GM03348 (cell line): ENCODE measurements at regions not wholly inside any gene's neighbourhood (a gene's known extent, or its start where the extent isn't known, plus 50 kb on each side); places are given as distances from the start of the nearest gene placed in this dataset.

Experiments
- DNase-seq: peaks from one replicate; pipeline ENCODE4 v3.0.0; 2012; ENCODE audit warnings: low spot score

DNA sequence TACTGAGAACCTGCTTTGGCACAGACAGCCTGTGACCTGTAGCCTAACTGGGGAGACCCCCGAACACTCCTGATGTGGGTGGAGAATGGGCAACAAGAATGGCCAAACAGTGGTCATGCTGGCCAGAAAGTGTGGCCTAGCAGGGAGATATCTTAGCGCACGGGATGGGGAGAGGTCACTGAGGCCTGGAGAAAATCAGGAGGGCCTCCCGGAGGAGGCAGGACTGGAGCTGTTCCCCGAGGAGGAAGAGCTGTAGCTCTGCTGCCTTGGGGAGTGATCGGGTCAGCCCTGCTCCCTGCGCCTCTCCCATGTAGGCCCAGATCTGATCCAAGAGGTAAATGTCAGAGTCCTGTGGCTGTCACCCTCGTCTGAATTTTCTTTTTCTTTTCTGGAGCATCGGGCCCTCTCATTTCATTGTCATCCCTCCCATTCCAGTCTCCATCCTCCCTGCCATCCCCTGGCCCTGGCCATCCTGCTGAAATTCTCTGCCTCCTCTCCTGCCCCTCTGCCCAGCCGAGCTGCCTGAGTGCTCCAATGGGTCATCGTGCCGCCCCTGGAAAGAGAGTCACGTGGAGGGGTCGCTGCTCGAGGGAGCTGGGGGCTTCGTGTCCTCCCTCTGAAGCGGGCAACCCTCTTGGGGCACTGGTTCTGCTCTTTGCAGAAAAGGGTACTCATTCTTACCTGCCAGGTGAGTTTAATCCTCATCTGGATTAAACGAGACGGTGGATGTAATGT is 242.9 kb downstream of the HAUS1 start:
- DNase-seq, result no peak

DNA sequence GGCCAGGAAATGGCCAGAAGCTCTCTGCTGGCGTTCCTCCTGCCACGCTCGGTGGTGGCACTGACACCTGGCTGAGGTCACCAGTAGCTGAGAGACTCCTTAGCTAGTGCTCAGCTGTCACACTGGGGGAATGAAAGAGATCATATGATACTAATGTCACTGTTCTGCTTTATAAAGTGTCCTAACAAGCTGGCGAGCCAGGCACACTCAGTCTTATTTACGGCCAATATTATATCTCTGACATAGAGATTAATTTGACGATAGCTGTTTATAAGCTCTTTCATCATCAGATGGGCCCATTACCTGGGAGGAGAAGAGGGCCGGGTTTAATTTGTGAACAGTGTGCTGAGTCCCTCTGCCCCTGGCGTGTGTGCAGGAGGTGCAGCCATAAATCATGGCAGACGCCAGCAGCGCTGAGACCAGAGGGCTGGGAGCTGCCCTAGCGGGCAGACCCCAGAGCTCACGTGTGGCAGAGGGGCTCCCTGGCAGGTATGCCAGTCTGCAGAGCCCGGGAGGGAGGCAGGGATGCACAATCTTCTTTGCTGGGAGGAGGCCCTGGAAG is 246.5 kb downstream of the HAUS1 start:
- DNase-seq, result no peak

DNA sequence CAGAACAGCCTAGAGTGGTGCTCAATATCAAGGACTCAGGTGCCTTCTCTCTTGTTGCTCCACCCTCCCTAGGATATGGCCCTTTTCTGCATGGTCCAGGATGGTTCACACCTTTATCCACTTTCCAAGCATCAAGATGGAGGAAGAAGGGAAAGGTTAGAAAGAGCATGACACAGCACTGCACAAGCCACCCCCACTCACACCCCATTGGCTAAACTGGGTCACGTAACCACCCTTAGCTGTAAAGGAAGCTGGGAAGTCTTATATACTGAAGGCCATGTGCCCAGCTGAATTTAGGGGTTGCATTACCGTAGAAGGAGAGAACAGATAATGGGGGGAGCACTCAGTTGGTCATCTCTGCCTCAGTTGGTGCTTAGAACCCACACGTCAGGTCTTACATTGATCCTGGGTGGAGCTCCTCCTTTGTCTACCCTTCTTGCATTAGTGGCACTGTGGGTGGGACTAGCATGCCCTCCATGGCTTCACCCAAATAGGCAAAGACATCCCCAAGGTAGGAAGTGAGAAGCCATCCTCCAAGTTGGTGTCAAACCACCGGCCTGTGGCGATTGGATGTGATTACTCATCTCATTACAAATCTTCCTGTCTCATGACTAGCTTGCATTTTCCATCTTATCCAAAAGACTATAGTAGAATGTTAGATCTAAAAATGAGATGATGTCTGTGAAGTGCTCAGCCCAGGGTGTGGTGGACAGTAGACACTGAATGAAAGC is 248.5 kb downstream of the HAUS1 start:
- DNase-seq, result no peak

DNA sequence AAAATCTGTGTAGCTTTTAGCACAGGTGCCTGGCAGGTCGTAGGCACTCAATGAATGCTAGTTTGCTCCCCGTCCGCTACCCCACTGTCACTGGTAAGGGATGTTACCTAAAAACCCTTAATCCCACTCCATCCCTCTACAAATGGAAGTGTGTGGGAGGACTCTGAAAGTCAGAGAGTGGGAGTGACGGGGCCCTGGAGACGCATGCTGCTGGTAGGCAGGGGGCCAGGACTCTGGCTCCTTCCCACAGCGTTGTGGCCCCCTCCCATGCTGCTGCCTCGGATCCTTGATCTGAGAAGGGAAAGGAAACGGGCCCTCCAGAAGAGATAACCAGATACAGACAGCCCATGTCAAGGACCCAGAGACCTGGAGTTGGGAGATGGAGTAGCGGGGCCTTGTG is 249.3 kb downstream of the HAUS1 start:
- DNase-seq, result no peak

DNA sequence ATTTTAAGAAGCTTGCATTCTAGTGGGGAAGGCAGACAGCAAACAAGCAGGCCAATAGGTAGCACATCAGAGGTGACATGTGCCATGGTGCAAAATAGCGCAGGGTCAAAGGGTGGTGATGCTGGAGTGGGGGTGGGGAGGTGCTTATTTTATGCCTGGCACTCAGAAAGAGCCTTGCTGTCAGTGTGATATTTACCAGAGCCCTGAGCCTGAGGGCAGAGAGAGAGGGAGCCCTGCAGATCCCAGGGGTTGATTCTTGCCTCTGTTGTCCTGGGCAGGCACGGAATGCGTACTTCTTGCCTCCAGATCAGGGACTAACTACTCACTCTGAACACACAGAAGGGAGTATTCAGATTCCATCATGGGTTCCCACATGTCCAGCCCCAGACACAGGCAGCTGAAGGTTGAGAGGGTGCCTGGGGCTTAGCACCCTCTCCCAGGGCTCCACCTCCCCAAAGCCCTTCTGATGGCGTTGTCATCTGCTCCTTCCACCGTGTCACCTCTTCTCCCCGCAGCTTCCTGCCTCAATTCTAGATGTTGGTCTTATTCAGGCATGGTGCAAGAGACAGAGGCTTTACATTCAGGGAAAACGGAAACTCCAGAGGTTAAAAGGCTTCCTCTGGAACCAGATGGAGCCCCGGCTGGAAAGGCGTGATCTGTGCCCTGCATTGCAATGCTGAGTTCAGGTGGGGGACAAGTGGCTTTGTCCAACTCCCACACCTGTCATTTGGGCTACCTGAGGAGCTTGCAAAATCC is 252.3 kb downstream of the HAUS1 start:
- no peak for DNase-seq

DNA sequence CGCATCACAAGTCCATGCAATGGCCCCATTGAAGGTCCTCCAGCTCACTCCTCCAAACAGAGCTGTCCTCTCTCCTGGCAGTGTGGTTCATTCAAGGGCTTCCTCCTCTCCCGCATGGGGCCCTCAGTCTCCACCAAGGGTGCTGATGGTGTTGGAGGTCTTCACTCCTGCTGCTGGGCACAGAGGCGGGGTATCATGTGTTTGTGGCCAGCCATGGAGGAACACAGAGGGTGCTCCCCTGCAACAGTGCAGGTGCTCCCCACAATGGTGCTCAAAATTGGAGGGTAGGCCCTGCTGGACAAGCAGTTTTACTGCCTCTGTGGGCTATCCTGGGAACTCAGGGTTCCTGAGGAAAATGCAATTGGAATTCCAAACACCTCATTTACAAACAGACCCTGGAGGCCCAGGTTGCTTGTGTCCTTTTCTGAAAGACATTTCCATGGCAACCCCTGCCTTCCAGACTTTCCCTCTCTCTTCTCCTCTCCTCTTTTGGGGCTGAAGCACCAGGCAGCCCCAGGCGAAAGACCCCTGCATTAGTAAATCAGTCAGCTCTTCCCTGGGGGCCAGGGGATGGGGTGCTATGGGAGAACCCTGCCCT is 256.0 kb downstream of the HAUS1 start:
- DNase-seq, result no peak

DNA sequence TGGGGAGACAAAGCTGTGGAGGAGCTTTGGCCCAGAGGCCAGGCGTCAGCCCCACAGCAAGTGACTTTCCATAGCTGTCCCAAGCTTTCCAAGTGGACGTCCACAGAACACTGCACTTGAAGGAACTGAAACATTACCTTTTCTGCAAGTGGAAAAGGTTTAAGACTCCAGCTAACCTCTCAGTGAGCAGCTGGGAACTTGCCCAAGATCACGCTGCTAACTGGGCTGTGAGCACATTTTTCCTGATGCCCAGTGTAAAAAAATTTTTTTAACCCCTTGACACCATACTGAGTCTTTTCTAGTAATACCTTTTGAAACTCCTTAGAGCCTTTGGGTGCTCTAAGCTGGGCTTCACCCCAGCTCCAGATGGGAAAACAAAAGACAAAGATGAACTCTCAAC is 256.7 kb downstream of the HAUS1 start:
- no peak for DNase-seq

DNA sequence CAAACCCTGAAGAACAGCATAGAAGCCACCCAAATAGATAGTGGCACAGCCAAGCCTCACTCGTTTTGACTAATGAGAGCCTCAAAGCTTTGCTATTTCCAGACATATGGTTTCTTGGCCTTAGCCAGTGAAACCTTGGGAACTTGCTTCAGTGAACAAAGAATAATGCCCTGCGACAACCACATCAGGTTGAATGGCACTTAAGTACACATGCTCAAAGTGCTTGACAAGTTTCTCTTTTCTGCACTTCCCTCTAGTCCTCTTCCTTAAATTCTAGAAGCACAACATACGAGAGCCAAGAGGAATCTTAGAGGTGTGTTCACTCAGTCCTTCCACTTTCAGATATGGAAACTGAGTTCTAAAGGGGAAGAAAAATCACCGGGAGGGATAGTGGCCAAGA is 258.3 kb downstream of the HAUS1 start:
- no peak for DNase-seq

DNA sequence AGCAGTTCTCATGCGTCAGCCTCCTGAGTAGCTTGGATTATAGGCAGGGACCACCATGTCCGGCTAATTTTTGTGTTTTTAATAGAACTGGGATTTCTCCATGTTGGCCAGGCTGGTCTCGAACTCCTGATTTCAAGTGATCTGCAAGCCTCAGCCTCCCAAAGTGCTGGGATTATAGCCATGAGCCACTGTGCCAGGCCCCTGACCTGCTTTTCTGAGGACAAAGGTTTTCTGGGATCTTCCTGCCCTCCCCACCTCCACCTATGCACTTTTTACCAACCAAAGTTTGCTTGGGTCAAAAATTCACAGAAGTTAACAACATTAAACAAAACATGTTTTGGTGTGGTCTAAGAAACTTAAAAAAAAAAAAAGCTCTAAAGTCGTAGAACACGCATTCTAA is 259.9 kb downstream of the HAUS1 start:
- DNase-seq, result no peak

DNA sequence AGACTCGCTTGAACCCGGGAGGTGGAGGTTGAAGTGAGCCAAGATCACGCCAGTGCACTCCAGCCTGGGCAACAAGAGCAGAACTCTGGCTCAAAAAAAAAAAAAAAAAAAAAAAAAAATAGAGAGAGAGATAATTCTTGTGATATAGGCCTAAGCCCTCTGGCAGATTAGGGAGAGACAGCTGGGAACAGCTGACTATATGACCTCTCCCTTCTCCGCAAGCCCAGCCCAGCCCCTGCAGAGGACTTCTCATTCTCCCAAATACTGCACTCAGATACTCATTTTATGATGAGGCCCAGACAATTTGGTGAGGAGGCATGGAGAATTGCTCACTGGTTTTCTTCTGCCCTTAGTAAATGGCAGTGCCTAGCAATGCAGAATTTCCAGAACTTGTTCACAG is 262.0 kb downstream of the HAUS1 start:
- no peak for DNase-seq

DNA sequence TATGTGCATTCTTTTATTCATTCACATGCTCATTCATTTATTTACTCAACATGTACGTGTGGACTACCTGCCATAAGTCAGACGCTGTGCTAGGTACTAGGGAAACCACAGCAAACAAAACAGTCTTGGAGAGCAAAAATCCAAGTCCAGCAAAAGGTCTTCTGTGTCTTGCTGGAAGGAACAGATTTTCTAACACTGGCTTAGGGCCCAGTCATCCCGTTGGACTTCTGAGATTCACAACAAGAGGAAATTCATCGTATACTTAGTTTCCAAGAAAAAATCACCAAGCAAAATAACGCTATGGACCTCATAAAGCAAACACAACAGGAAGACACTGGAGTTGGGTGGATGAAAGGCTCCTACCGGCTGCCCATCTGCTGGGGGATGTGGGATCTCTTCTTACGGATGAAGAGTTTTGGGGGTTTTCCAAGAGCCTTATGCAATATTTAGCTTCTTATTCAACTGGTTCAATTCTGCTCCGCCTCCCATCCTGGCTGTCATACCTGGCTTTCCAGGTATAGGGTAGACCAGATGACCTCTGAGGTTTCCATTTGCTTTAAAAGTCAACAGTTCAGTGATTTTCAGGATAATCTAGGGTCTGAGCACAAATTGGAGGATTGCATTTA is 262.7 kb downstream of the HAUS1 start:
- DNase-seq, result no peak

DNA sequence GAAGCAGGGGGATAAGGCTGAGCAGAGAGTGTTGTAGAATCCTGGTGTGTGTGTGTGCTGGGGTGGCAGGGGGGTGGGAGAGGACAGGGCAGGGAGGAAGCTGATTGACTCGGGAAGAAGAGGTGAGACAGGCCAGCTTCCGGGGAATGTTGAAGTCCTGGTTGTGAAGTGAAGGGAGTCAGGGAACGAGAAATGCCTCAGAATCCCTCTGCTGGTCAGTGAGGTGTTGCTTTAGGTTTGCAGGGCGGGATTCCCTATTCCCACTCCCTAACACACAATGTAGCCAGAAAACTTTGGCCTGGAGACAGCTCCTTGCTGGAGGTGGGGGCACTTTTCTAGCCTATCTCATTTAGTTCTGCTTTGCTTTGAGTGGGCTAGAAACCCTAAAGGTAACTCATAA is 265.1 kb downstream of the HAUS1 start:
- no peak for DNase-seq

DNA sequence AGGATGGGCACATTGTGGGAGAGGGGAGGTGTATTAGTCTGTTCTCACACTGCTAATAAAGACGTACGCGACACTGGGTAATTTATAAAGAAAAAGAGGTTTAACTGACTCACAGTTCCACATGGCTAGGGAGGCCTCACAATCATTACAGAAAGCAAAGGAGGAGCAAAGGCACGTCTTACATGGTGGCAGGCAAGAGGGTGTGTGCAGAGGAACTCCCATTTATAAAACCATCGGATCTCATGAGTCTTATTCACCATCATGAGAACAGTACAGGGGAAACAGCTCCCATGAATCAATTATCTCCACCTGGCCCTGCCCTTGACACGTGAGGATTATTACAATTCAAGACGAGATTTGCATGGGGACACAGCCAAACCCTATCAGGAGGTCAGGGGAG is 266.7 kb downstream of the HAUS1 start:
- no peak for DNase-seq

DNA sequence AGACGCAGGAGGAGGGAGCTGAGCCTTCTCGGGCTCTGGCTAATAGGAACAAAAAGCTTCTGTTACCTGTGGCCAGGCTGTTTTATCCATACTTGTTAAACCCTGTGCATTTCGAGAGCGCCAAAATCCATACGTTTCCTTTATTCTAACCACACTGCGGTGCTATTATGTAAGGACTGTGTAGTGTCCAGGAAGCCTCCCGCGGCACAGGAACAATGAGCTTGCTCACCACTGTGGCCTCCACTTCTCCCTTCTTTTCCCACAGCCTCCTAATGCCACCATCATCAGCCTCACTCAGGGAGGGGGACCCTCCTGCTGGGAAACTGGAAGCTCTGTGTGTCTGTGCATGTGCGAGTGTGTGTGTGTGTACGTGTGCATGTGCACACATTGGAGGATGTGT is 268.5 kb downstream of the HAUS1 start:
- DNase-seq, result no peak

DNA sequence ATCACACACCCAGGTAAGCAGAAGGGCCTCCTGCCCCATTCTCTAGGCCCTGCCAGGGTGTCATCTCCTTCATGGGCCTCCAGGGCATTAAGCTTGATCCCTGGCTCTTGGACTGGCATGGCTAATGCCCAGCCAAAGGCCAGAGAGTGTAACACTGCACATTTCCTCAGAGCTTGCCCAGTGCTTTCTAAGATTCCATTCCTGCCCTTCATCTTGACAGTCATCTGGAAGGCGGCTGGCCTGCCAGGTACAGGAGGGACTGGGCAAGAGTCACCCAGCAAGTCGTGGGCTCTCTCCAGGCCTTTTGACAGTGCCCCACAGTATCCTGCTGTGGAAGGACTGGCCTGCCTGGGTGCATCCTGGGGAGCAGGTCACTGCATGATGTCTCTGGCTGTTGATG is 268.9 kb downstream of the HAUS1 start:
- DNase-seq, result no peak

DNA sequence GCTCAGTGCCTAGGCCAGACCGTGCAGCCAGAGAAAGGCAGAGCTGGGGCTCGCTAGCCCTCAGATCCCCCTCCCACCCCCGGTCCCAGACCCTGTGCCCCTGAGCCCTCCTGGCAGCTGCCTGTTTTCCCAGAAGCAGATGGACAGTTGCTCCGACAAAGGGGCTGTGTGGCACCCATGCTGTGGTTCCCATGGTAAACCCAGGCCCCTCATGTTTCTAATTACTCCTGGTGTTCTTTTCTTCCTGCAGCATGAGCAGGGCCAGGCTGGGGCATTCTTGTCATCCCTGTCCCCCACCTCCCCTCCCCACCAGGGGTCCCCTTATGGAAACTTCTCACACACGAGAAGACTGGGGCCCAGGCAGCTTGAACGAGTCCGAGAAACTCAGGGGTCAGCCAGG is 269.6 kb downstream of the HAUS1 start:
- DNase-seq, result no peak

DNA sequence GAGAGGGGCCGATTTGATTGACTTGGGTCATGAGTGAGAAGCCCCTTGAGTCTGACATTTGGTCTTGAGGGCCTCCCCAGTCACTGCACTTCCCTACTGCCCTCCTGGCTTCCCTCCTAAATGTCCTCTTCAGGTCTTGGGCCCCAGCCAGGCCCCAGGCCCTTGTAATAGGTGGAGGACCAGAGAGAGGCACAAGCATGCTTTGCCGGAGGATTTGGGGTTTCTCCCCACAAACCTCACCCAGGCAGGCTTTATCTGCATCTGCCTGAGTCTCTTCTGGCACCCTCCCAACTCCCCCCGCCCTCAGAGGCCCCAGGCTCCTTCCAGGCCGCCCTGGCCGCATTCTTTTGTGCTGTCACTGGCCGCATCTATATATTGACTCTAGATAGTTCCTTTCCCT is 270.7 kb downstream of the HAUS1 start:
- DNase-seq, result no peak

DNA sequence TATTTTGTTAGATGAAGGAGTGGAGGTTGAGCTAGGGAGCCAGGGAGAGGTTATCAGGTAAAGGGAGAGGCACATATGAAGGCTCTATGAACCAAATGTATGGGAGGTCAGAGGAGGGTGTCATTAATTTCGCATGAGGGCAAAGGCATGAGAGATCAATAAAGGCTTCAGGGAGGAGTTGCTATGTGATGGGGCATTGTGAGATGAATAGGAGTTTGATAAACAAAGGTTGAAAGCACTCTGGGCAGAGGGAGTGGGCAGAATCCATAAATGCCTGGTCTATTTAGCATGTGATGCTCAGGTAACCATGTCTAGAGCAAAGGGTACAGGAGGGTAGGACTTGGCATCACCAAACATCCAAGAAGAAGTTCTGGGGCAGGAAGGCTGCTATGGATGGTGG is 273.4 kb downstream of the HAUS1 start:
- no peak for DNase-seq

DNA sequence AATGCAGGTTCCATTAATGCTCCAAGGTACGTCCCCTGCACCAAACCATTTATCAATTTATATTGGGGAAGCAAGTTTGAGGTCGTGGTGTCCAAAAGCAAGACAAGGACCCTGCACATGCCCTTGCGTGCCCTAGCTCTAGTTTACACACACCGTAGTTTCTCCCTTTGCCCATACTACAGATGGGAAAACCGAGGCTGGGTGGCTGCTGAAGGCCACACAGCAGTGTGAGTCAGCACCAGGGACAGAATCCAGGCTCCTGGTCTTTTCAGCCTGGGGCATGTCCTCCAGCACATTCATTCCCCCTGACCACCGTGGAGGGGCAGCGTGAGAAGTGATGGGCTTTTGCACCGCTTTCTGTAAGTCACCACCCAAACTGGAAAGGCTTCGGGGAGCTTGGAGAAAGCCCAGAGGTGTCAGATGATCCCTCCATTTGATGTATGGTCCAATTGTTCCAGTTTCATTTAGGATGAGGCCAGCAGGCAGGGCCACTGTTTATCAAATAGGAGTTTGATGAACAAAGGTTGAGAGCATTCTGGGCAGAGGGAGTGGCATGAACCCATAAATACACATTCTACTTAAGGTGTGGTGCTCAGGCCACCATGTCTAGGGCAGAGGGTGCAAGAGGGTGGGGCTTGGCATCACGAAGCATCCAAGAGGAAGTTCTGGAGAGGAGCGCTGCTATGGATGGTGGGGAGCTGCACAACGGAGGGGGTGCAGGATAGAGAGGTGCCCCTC is 274.1 kb downstream of the HAUS1 start:
- DNase-seq, result no peak

DNA sequence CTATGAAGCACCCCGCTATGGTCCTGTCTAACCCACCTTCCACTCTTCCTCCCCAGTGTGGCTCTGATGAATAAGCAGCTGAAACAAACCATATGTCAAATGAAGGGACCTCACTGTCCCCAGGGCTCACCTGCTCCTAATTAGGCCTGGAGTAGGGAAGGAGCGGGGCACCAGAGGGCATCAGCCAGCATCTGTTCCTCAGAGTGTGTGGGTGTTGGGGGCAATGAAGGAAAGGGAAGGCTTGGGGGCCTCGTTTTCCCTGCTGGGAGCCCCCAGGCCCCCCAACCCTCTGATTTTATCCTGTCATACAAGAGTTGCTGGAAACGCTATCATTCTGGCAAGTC is 274.7 kb downstream of the HAUS1 start:
- no peak for DNase-seq

DNA sequence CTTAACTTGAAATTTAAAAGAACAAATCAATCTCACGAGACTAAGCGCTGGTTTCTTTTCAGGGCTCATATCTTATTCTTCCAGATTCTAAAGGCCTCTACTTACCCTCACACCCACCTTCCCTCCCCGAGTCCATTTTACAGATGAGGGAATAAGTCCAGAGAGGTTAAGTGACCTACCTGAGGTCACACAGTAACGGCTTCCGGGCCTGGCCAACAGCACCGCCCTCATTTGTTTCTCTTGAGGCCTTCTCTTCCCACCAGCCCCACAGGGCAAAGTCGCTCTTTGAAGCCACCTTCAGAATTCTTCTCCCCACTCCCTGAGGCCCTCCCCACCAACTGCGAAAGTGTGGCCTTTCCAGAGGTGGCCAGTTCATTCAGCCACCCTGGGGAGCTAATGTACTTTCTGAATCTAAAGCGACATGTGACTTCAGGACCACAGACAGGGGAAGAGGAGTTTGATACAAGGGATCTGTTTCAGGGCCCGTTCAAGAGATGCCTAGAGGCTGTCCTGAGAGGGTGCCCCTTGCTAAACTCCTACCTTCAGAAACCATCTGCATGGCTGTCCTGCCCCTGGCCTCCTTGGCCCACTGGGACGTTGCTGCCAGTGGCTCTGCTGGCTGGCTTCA is 275.3 kb downstream of the HAUS1 start:
- DNase-seq, result no peak
